ENCODE measurements at regions not wholly inside any gene's neighbourhood (a gene's known extent, or its start where the extent isn't known, plus 50 kb on each side); places are given as distances from the start of the nearest gene placed in this dataset.

GRCh38 chr16:8299635-8300034 is 290.7 kb downstream of the TMEM114 start:
- H3K18ac ChIP-seq (ENCODE audit: extremely low read depth, low read length), result no peak overlapping the region
- no peak overlapping the region for H4K91ac ChIP-seq (replicated peaks; ENCODE audit: insufficient read length, low read length)
- H3K56ac ChIP-seq (replicated peaks; ENCODE audit: insufficient read length, low read depth, low read length), result no peak overlapping the region
- H3K27me3 ChIP-seq (replicated peaks in 1 of 4; ENCODE audit: control insufficient read depth in 3 of 4, extremely low read depth in 1 of 4, insufficient read depth in 3 of 4, low read length in 3 of 4), result no peaks in the 10 kb centered on the region
- no peak overlapping the region for H2BK12ac ChIP-seq (ENCODE audit: low read depth, low read length)
- H2BK20ac ChIP-seq (ENCODE audit: low read length), result no peak overlapping the region
- H3K4me2 ChIP-seq (ENCODE audit: insufficient read depth in 1 of 2, low read depth in 2 of 2, low read length in 2 of 2), result no peak overlapping the region
- H4K5ac ChIP-seq (ENCODE audit: insufficient read length, low read depth, low read length), result no peak overlapping the region
- H3K23me2 ChIP-seq (ENCODE audit: low read depth, low read length), result no peaks in the 10 kb centered on the region
- no peaks in the 10 kb centered on the region for H3K79me2 ChIP-seq (ENCODE audit: control insufficient read depth in 1 of 2, insufficient read depth in 2 of 2, low read length in 2 of 2)
- CTCF ChIA-PET (ENCODE audit: partially characterized antibody), result no interaction called here
- H3K79me1 ChIP-seq (ENCODE audit: low read depth, low read length), result no peaks in the 10 kb centered on the region
- no peak overlapping the region for H2BK120ac ChIP-seq (replicated peaks; ENCODE audit: low read depth, low read length)
- TF ChIP-seq BCL11A (IDR thresholded peaks at IDR 0.05; ENCODE audit: low read depth in 2 of 2, low read length in 2 of 2) (no peak), PHF8 (conservative IDR thresholded peaks at IDR 0.05; ENCODE audit: low read depth, low read length) (no peak), RXRA (IDR thresholded peaks at IDR 0.05; ENCODE audit: insufficient read depth, low read depth, low read length) (no peak), RFX5 (IDR thresholded peaks at IDR 0.05; ENCODE audit: borderline replicate concordance, low read depth, low read length) (no peak), SUZ12 (IDR thresholded peaks at IDR 0.05; ENCODE audit: low read length) (no peak), POLR2AphosphoS5 (IDR thresholded peaks at IDR 0.05; ENCODE audit: low read depth, low read length) (no peak), CREB1 (IDR thresholded peaks at IDR 0.05) (no peak), SP1 (IDR thresholded peaks at IDR 0.05; ENCODE audit: low read depth, low read length) (no peak), KDM1A (IDR thresholded peaks at IDR 0.05; ENCODE audit: borderline replicate concordance, low read length) (no peak), E2F6 (IDR thresholded peaks at IDR 0.05) (no peak), NRF1 (IDR thresholded peaks at IDR 0.05; ENCODE audit: low read depth, low read length) (no peak), SAP30 (IDR thresholded peaks at IDR 0.05; ENCODE audit: insufficient read depth, insufficient replicate concordance, low read length) (no peak)
- 84 to 100% methylated on average over 2 to 5 of the region's 5 CpGs for WGBS, 2 experiments (ENCODE audit: extremely low coverage in 1 of 2, insufficient coverage in 1 of 2, insufficient read length in 1 of 2, insufficient replicate concordance in 2 of 2, low coverage in 1 of 2, low lambda C conversion rate in 2 of 2, missing lambda C conversion rate in 1 of 2)
- H3K4me1 ChIP-seq (replicated peaks in 1 of 4; ENCODE audit: control insufficient read depth in 3 of 4, insufficient read depth in 4 of 4, low read length in 3 of 4), result no peaks in the 10 kb centered on the region
- H2BK15ac ChIP-seq (ENCODE audit: low read length), result no peak overlapping the region
- no peak overlapping the region for H3K4me3 ChIP-seq (ENCODE audit: extremely low read depth in 1 of 4, insufficient read depth in 2 of 4, low read depth in 3 of 4, low read length in 4 of 4)
- no peak overlapping the region for H3K9ac ChIP-seq (replicated peaks in 1 of 4; ENCODE audit: extremely low read depth in 1 of 4, low read depth in 3 of 4, low read length in 3 of 4)
- no peaks in the 10 kb centered on the region for H4K20me1 ChIP-seq (replicated peaks in 1 of 2; ENCODE audit: control insufficient read depth in 1 of 2, insufficient read depth in 2 of 2, low read length in 2 of 2)
- no peak overlapping the region for H3K27ac ChIP-seq (ENCODE audit: low read depth, low read length)
- no peaks in the 10 kb centered on the region for H3K36me3 ChIP-seq (ENCODE audit: control insufficient read depth in 2 of 4, insufficient read depth in 4 of 4, low read length in 3 of 4)
- H3K14ac ChIP-seq (ENCODE audit: insufficient read length), result no peak overlapping the region
- H2BK5ac ChIP-seq (ENCODE audit: low read depth, low read length), result no peak overlapping the region
- no peak overlapping the region for H2AFZ ChIP-seq (ENCODE audit: low read length)
- DNase-seq (ENCODE audit: low read depth in 1 of 2, low spot score in 2 of 2), result no peak
- H3K23ac ChIP-seq (ENCODE audit: insufficient read length), result no peak overlapping the region
- POLR2A ChIA-PET (ENCODE audit: partially characterized antibody), result no interaction called here
- no peaks in the 10 kb centered on the region for H3K9me3 ChIP-seq (ENCODE audit: insufficient read depth in 2 of 2, low read depth in 1 of 2, low read length in 1 of 2)
- no peak overlapping the region for H4K8ac ChIP-seq (ENCODE audit: extremely low read depth, insufficient read depth, low read length)
- no peak overlapping the region for H2AK5ac ChIP-seq (ENCODE audit: low read depth, low read length)
- H3K4ac ChIP-seq (replicated peaks; ENCODE audit: insufficient read length, low read depth, low read length), result no peak overlapping the region
- no peak for FAIRE-seq
